Neural cell (in vitro differentiated cells): ENCODE measurements at regions not wholly inside any gene's neighbourhood (a gene's known extent, or its start where the extent isn't known, plus 50 kb on each side); places are given as distances from the start of the nearest gene placed in this dataset.
"Not testable (repeated sequence)": the region's sequence is repeated elsewhere in the genome, so short reads cannot be mapped to it uniquely, and the experiment has no call there.

Experiments
- H2AFZ ChIP-seq: fragments of 200-600, 300-800 bp; sonication (generic), shearing (Covaris generic); 2 replicates; pipeline ENCODE4 v1.6.0; 2014; ENCODE audit warnings: low read depth, mild to moderate bottlenecking, antibody characterized with exemption, low read length, moderate library complexity
- H3F3A ChIP-seq: fragments of 200-600 bp; shearing (Covaris generic); 2 replicates; pipeline ENCODE4 v1.6.1; 2016; ENCODE audit warnings: mild to moderate bottlenecking, moderate library complexity, mixed read lengths, antibody characterized with exemption, low read length; ENCODE audit not compliant: insufficient read depth, poor library complexity, severe bottlenecking
- H3K27ac ChIP-seq: fragments of 200-600, 300-800 bp; sonication (generic), shearing (Covaris generic); 2 replicates; pipeline ENCODE4 v1.5.1; 2014; ENCODE audit warnings: mild to moderate bottlenecking, low read length, moderate library complexity
- H3K27me3 ChIP-seq: fragments of 300-800, 200-600 bp; sonication (generic), shearing (Covaris generic); 2 replicates; pipeline ENCODE4 v1.6.0; 2014; ENCODE audit warnings: mild to moderate bottlenecking, low read depth, low read length, moderate library complexity; ENCODE audit not compliant: insufficient read depth
- H3K36me3 ChIP-seq: fragments of 300-800, 200-600 bp; sonication (generic), shearing (Covaris generic); 2 replicates; pipeline ENCODE4 v1.5.1; 2014; ENCODE audit warnings: mild to moderate bottlenecking, antibody characterized with exemption, low read length, moderate library complexity; ENCODE audit not compliant: insufficient read depth
- H3K4me2 ChIP-seq: fragments of 300-800, 200-600 bp; sonication (generic), shearing (Covaris generic); 2 replicates; pipeline ENCODE4 v1.6.0; 2014; ENCODE audit warnings: mild to moderate bottlenecking, low read length
- H3K4me3 ChIP-seq: fragments of 300-800, 200-600 bp; sonication (generic), shearing (Covaris generic); 2 replicates; pipeline ENCODE4 v1.5.1; 2014; ENCODE audit warnings: mild to moderate bottlenecking, low read length, moderate library complexity
- H3K79me2 ChIP-seq: fragments of 200-600 bp; shearing (Covaris generic); replicated peaks from 2 replicates; pipeline ENCODE4 v1.6.0; 2014; ENCODE audit warnings: mild to moderate bottlenecking, low read length, moderate library complexity; ENCODE audit not compliant: insufficient read depth
- H3K9ac ChIP-seq: fragments of 300-800, 200-600 bp; sonication (generic), shearing (Covaris generic); 2 replicates; pipeline ENCODE4 v1.6.1; 2016; ENCODE audit warnings: mild to moderate bottlenecking, low read length, mixed read lengths
- H3K9me2 ChIP-seq: fragments of 200-600 bp; shearing (Covaris generic); 2 replicates; pipeline ENCODE4 v1.6.1; 2016; ENCODE audit warnings: mild to moderate bottlenecking, low read length, mixed read lengths; ENCODE audit not compliant: insufficient read depth
- H3K9me3 ChIP-seq: fragments of 200-600, 300-800 bp; sonication (generic), shearing (Covaris generic); 2 replicates; pipeline ENCODE4 v1.6.1; 2016; ENCODE audit warnings: mild to moderate bottlenecking, mixed run types, low read length, moderate library complexity, mixed read lengths
- H4K20me1 ChIP-seq: fragments of 200-600 bp; shearing (Covaris generic); 2 replicates; pipeline ENCODE4 v1.6.1; 2016; ENCODE audit warnings: mild to moderate bottlenecking, mixed run types; ENCODE audit not compliant: insufficient read depth
- RAD21 ChIP-seq: fragments of 450-650 bp; conservative IDR thresholded peaks from 2 replicates; pipeline ENCODE4 v1.6.1; 2014; ENCODE audit warnings: antibody characterized with exemption, mild to moderate bottlenecking, moderate library complexity
- SMC3 ChIP-seq: fragments of 450-650 bp; conservative IDR thresholded peaks from 2 replicates; pipeline ENCODE4 v1.6.1; 2014; ENCODE audit warnings: antibody characterized with exemption, mild to moderate bottlenecking, moderate library complexity; ENCODE audit not compliant: poor library complexity
- TF ChIP-seq, protein P1 (sequence below): fragments of 450-650 bp; IDR thresholded peaks from 2 replicates; pipeline ENCODE4 v1.5.1; 2014; ENCODE audit warnings: antibody characterized with exemption, mild to moderate bottlenecking, moderate library complexity; ENCODE audit not compliant: poor library complexity, severe bottlenecking

DNA sequence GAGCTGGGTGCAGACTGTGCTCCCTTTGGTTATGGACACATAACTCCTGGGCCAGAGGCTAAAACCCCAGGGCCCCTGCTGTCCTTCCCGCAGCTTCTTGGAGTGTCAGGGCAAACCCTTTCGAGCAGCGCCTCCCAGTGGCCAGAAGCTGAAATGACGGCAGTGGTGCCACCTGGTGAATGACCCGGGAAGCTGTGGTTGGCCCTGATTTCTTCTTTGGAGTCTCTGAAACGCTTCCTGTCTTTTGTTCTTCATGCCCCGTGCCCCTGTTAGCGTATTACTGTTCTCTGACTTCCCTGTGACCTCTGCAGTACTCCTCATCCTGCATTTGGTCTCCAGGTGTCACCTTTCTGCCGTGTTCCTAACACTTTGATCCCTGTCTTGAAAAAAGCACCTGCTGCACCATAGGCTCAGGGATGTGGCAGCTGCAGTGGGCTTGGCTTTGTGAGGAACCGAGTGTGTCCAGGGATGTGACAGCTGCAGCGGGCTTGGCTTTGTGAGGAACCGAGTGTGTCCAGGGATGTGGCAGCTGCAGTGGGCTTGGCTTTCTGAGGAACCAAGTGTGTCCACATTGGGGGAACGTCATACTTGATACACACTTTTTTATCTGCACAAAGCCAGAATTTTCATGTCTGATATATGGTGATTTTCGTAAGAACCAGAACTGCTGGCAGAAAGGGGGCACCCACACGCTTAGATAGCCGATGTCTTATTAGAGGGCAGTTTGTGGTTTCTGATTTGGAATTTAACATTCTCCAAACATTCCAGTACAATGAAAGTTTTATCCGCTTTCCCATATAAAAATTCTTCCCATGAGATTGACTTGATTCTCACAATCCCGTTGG lies 241.8 kb upstream of the FRG2C start:
- not testable (repeated sequence) for H4K20me1 ChIP-seq, H2AFZ ChIP-seq, H3K36me3 ChIP-seq, H3K4me2 ChIP-seq, H3K27ac ChIP-seq, H3K9ac ChIP-seq, H3F3A ChIP-seq, H3K9me2 ChIP-seq, H3K27me3 ChIP-seq, H3K9me3 ChIP-seq, H3K4me3 ChIP-seq, H3K79me2 ChIP-seq
- TF ChIP-seq RAD21 (peak; percentile 51), SMC3 (peak; percentile 68)
- TF ChIP-seq, protein P1, sequence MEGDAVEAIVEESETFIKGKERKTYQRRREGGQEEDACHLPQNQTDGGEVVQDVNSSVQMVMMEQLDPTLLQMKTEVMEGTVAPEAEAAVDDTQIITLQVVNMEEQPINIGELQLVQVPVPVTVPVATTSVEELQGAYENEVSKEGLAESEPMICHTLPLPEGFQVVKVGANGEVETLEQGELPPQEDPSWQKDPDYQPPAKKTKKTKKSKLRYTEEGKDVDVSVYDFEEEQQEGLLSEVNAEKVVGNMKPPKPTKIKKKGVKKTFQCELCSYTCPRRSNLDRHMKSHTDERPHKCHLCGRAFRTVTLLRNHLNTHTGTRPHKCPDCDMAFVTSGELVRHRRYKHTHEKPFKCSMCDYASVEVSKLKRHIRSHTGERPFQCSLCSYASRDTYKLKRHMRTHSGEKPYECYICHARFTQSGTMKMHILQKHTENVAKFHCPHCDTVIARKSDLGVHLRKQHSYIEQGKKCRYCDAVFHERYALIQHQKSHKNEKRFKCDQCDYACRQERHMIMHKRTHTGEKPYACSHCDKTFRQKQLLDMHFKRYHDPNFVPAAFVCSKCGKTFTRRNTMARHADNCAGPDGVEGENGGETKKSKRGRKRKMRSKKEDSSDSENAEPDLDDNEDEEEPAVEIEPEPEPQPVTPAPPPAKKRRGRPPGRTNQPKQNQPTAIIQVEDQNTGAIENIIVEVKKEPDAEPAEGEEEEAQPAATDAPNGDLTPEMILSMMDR: peak; percentile 73

DNA sequence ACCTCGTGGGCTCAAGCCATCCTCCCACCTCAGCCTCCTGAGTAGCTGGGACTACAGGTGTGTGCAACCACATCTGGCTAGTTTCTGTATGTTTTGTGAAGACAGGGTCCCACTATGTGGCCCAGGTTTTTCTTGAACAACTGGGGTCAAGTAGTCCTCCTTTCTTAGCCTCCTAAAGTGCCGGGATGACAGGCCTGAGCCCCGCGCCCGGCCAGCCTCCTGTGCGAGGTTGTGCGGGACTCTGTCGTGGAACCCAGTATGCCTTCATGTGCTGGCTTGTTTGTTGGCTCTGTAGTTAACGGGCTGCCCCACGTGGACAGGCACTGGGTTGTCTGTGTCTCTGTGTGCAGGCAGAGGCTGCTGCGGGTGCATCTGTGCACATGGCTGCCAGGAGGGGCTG lies 238.7 kb upstream of the FRG2C start:
- not testable (repeated sequence) for H3K9me2 ChIP-seq, H3K4me3 ChIP-seq, H2AFZ ChIP-seq, H3K27me3 ChIP-seq, H3F3A ChIP-seq, H4K20me1 ChIP-seq, H3K4me2 ChIP-seq, H3K9ac ChIP-seq, H3K27ac ChIP-seq, H3K9me3 ChIP-seq, H3K36me3 ChIP-seq, H3K79me2 ChIP-seq

DNA sequence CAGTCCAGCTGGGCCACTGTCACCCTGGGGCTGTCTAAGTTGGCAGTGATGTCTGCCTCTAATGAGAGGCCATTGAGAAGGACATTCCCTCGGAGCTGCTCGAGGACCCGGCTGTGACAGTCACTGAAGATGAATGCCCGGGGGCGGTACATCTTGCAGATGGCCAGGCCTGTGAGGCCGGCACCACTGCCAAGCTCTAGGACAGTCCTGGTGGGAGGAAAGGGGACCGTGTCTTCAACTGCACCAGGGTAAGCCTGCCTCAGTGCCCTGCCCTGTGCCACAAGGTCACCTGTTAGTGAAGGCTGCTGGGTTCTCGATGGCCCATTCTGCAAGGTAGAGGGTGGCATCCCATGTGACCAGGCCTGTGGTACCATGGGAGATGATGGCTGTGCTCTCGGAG lies 236.6 kb upstream of the FRG2C start:
- not testable (repeated sequence) for H3K9me3 ChIP-seq, H3K79me2 ChIP-seq, H3K4me3 ChIP-seq, H3K27ac ChIP-seq, H3K9me2 ChIP-seq, H3K4me2 ChIP-seq, H3F3A ChIP-seq, H3K9ac ChIP-seq, H3K36me3 ChIP-seq, H2AFZ ChIP-seq, H4K20me1 ChIP-seq, H3K27me3 ChIP-seq

DNA sequence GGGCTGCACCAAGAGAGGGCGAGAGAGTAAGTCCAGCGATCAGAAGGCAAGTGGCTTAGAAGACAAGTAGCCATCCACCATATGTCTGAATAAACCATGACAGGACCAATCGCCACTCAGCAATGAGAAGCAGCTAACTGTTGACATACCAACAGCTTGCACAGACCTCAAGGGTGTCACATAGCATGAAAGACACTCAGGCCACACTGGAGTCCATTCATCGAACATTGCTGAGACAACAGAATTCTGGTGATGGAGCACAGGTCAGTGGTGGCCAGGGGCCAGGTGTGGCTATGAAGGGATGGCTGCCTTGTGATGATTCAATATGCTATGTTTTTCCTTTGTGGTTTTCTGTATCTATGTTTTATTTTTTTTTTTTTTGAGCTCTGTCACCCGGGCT lies 236.2 kb upstream of the FRG2C start:
- H3K36me3 ChIP-seq, H3K27me3 ChIP-seq, H3K27ac ChIP-seq, H3K4me2 ChIP-seq, H3K4me3 ChIP-seq, H3K9me3 ChIP-seq, H3K79me2 ChIP-seq, H3K9ac ChIP-seq, H3K9me2 ChIP-seq, H4K20me1 ChIP-seq, H3F3A ChIP-seq, H2AFZ ChIP-seq: not testable (repeated sequence)
